Neuronal stem cell (in vitro differentiated cells): ENCODE measurements at regions not wholly inside any gene's neighbourhood (a gene's known extent, or its start where the extent isn't known, plus 50 kb on each side); places are given as distances from the start of the nearest gene placed in this dataset.

ENCODE experiments used
- DNase-seq: peaks from one replicate; pipeline ENCODE4 v3.0.0-alpha.2; 2013; ENCODE audit warnings: low spot score
- H2AFZ ChIP-seq: one replicate; pipeline ENCODE4 v1.6.1; 2013; ENCODE audit warnings: mild to moderate bottlenecking, low read length, inconsistent platforms
- H2AK5ac ChIP-seq: 2 replicates; pipeline ENCODE4 v1.6.1; 2013; ENCODE audit warnings: low read depth, mild to moderate bottlenecking, inconsistent platforms, low read length, moderate library complexity, mixed read lengths
- H2BK120ac ChIP-seq: 2 replicates; pipeline ENCODE4 v1.6.1; 2013; ENCODE audit warnings: low read depth, mild to moderate bottlenecking, inconsistent platforms, low read length, moderate library complexity, mixed read lengths
- H2BK12ac ChIP-seq: one replicate; pipeline ENCODE4 v1.6.1; 2013; ENCODE audit warnings: low read length, inconsistent platforms
- H2BK15ac ChIP-seq: 2 replicates; pipeline ENCODE4 v1.6.1; 2013; ENCODE audit warnings: mild to moderate bottlenecking, low read length, inconsistent platforms, mixed read lengths
- H2BK5ac ChIP-seq: one replicate; pipeline ENCODE4 v1.6.1; 2013; ENCODE audit warnings: inconsistent platforms, mild to moderate bottlenecking, low read length, moderate library complexity
- H3K14ac ChIP-seq: one replicate; pipeline ENCODE4 v1.6.1; 2013; ENCODE audit warnings: low read length, inconsistent platforms
- H3K18ac ChIP-seq: 2 replicates; pipeline ENCODE4 v1.6.1; 2013; ENCODE audit warnings: low read length, inconsistent platforms
- H3K23ac ChIP-seq: 2 replicates; pipeline ENCODE4 v1.6.1; 2013; ENCODE audit warnings: low read depth, mild to moderate bottlenecking, mixed read lengths, low read length, inconsistent platforms; ENCODE audit not compliant: poor library complexity
- H3K27ac ChIP-seq: replicated peaks from 3 replicates; pipeline ENCODE4 v1.5.1; 2013; ENCODE audit warnings: low read length, inconsistent platforms
- H3K27me3 ChIP-seq, 3 experiments: 2 replicates each; pipeline ENCODE4 v1.6.1; 2013; ENCODE audit warnings: low read length in 3 of 3, mild to moderate bottlenecking in 2 of 3, inconsistent platforms in 1 of 3, low read depth in 1 of 3, mixed read lengths in 1 of 3, moderate library complexity in 1 of 3; ENCODE audit not compliant: control insufficient read depth in 3 of 3, insufficient read depth in 3 of 3
- H3K36me3 ChIP-seq, 2 donors: replicated peaks in 1 of 2; 2 replicates each; pipeline ENCODE4 v1.6.1; 2013; ENCODE audit warnings: low read length in 2 of 2; ENCODE audit not compliant: control insufficient read depth in 2 of 2, insufficient read depth in 2 of 2
- H3K4ac ChIP-seq: 2 replicates; pipeline ENCODE4 v1.6.1; 2013; ENCODE audit warnings: inconsistent platforms, mild to moderate bottlenecking, low read length, moderate library complexity
- H3K4me1 ChIP-seq, 2 donors: 1 replicate in 1 of 2; 2 replicates in 1 of 2; pipeline ENCODE4 v1.6.1; 2013; ENCODE audit warnings: low read length in 2 of 2, low read depth in 1 of 2; ENCODE audit not compliant: control insufficient read depth in 2 of 2, insufficient read depth in 1 of 2
- H3K4me2 ChIP-seq: one replicate; pipeline ENCODE4 v1.6.1; 2013; ENCODE audit warnings: mild to moderate bottlenecking, low read length, inconsistent platforms; ENCODE audit not compliant: insufficient read depth, poor library complexity, severe bottlenecking
- H3K4me3 ChIP-seq, 2 donors: 2 replicates each; pipeline ENCODE4 v1.5.1; 2013; ENCODE audit warnings: low read length in 2 of 2, mild to moderate bottlenecking in 2 of 2, inconsistent platforms in 1 of 2, moderate library complexity in 1 of 2
- H3K79me1 ChIP-seq: one replicate; pipeline ENCODE4 v1.6.1; 2013; ENCODE audit warnings: low read depth, mild to moderate bottlenecking, inconsistent platforms, low read length, moderate library complexity
- H3K9ac ChIP-seq: one replicate; pipeline ENCODE4 v1.6.1; 2013; ENCODE audit warnings: mild to moderate bottlenecking, low read depth, low read length, inconsistent platforms; ENCODE audit not compliant: poor library complexity
- H3K9me3 ChIP-seq, 2 donors: replicated peaks in 1 of 2; 2 replicates each; pipeline versions ENCODE3 to v1.6.1; 2013; ENCODE audit warnings: low read length in 2 of 2, mild to moderate bottlenecking in 2 of 2, inconsistent platforms in 1 of 2, low read depth in 1 of 2, mixed read lengths in 1 of 2, moderate library complexity in 1 of 2; ENCODE audit not compliant: control insufficient read depth in 2 of 2, insufficient read depth in 1 of 2
- H4K8ac ChIP-seq: one replicate; pipeline ENCODE4 v1.6.1; 2013; ENCODE audit warnings: low read depth, mild to moderate bottlenecking, inconsistent platforms, low read length, moderate library complexity
- H4K91ac ChIP-seq: one replicate; pipeline ENCODE4 v1.6.1; 2013; ENCODE audit warnings: low read length, low read depth, mild to moderate bottlenecking, inconsistent platforms; ENCODE audit not compliant: poor library complexity
- WGBS, 2 donors: extraction: QIAGEN DNeasy Blood & Tissue Kit; methylation state at CpG; one replicate each; pipeline ENCODE4 v1.1.7; 2013; ENCODE audit warnings: missing lambda C conversion rate in 2 of 2, mixed read lengths in 1 of 2; ENCODE audit not compliant: insufficient read length in 2 of 2, insufficient replicate concordance in 1 of 2; ENCODE audit errors: extremely low coverage in 2 of 2; 5-methylcytosine and 5-hydroxymethylcytosine counted together

- no peaks in the 10 kb centered on the region for H3K36me3 ChIP-seq
- no peak overlapping the region for H3K23ac ChIP-seq
- H3K18ac ChIP-seq, result no peak overlapping the region
- no peak overlapping the region for H2BK12ac ChIP-seq
- no CpG with 5 or more reads among the region's 7 CpGs for WGBS, 2 donors
- peak overlapping the region; percentile 29 for H3K27ac ChIP-seq
- H3K4ac ChIP-seq, result no peak overlapping the region
- H2BK15ac ChIP-seq, result no peak overlapping the region
- no peak overlapping the region for H2AK5ac ChIP-seq
- H3K14ac ChIP-seq, result no peak overlapping the region
- H3K4me1 ChIP-seq, result peaks cover 5 to 36% of the 10 kb centered on the region in 2 donors
- no peaks in the 10 kb centered on the region for H3K27me3 ChIP-seq
- no peaks in the 10 kb centered on the region for H3K9me3 ChIP-seq
- no peak overlapping the region for H4K8ac ChIP-seq
- no peak overlapping the region for H3K4me3 ChIP-seq
- no peaks in the 10 kb centered on the region for H3K79me1 ChIP-seq
- H2BK120ac ChIP-seq, result no peak overlapping the region
- no peak for DNase-seq
- no peak overlapping the region for H3K4me2 ChIP-seq
- no peak overlapping the region for H4K91ac ChIP-seq
- peak overlapping the region; percentile 8 for H2AFZ ChIP-seq
- no peak overlapping the region for H2BK5ac ChIP-seq
- H3K9ac ChIP-seq, result peak overlapping the region; percentile 24
Measured at GRCh38 chr6:112562301-112563231, 215.4 kb downstream of the RFPL4B start.

GRCh38 chr6:112563368-112563767 lies 216.2 kb downstream of the RFPL4B start:
- Histone ChIP-seq H3K18ac (no peak overlapping the region), H3K14ac (no peak overlapping the region), H3K4me2 (no peak overlapping the region), H3K79me1 (no peaks in the 10 kb centered on the region), H3K9me3 (no peaks in the 10 kb centered on the region), H2BK120ac (no peak overlapping the region), H3K23ac (no peak overlapping the region), H3K36me3 (no peaks in the 10 kb centered on the region), H2AK5ac (no peak overlapping the region), H2AFZ (peak overlapping the region; percentile 24), H2BK15ac (no peak overlapping the region), H2BK12ac (no peak overlapping the region), H3K4ac (no peak overlapping the region), H3K9ac (no peak overlapping the region), H4K8ac (no peak overlapping the region), H3K4me3 (no peak overlapping the region), H4K91ac (no peak overlapping the region), H3K27ac (no peak overlapping the region), H2BK5ac (no peak overlapping the region), H3K27me3 (no peaks in the 10 kb centered on the region), H3K4me1 (peaks cover 5 to 36% of the 10 kb centered on the region in 2 donors)
- DNase-seq, result peak; percentile 24
- no CpG with 5 or more reads among the region's 3 CpGs for WGBS, 2 donors

GRCh38 chr6:112568066-112568465 lies 220.9 kb downstream of the RFPL4B start:
- Histone ChIP-seq H3K27ac (no peak overlapping the region), H2BK15ac (no peak overlapping the region), H3K4me2 (no peak overlapping the region), H3K79me1 (no peaks in the 10 kb centered on the region), H2BK12ac (no peak overlapping the region), H4K8ac (no peak overlapping the region), H3K18ac (no peak overlapping the region), H3K4me3 (no peak overlapping the region), H3K9ac (no peak overlapping the region), H3K14ac (no peak overlapping the region), H3K27me3 (no peaks in the 10 kb centered on the region), H3K4me1 (peaks cover 2 to 17% of the 10 kb centered on the region in 2 donors), H3K9me3 (no peaks in the 10 kb centered on the region), H2AFZ (no peak overlapping the region), H2BK5ac (no peak overlapping the region), H3K36me3 (no peaks in the 10 kb centered on the region), H4K91ac (no peak overlapping the region), H3K23ac (no peak overlapping the region), H2BK120ac (no peak overlapping the region), H2AK5ac (no peak overlapping the region), H3K4ac (no peak overlapping the region)
- DNase-seq, result no peak

- no peak overlapping the region for H3K4ac ChIP-seq
- no peak overlapping the region for H2AK5ac ChIP-seq
- no peaks in the 10 kb centered on the region for H3K79me1 ChIP-seq
- H3K27me3 ChIP-seq, result no peaks in the 10 kb centered on the region
- H3K9ac ChIP-seq, result no peak overlapping the region
- H3K23ac ChIP-seq, result no peak overlapping the region
- no peak overlapping the region for H4K91ac ChIP-seq
- no peaks in the 10 kb centered on the region for H3K36me3 ChIP-seq
- no peak overlapping the region for H3K4me2 ChIP-seq
- H2BK120ac ChIP-seq, result no peak overlapping the region
- peaks cover 3% of the 10 kb centered on the region in 2 donors for H3K4me1 ChIP-seq
- H2BK12ac ChIP-seq, result no peak overlapping the region
- DNase-seq, result no peak
- H3K4me3 ChIP-seq, result no peak overlapping the region
- no peak overlapping the region for H2BK5ac ChIP-seq
- no peak overlapping the region for H4K8ac ChIP-seq
- H3K14ac ChIP-seq, result no peak overlapping the region
- H3K9me3 ChIP-seq, result peaks cover 0 to 4% of the 10 kb centered on the region in 2 donors
- H3K27ac ChIP-seq, result no peak overlapping the region
- no peak overlapping the region for H3K18ac ChIP-seq
- no peak overlapping the region for H2BK15ac ChIP-seq
- WGBS, 2 donors, result no CpG with 5 or more reads among the region's 5 CpGs
- H2AFZ ChIP-seq, result peak overlapping the region; percentile 54
Measured at GRCh38 chr6:112571488-112572270, 224.5 kb downstream of the RFPL4B start.
